ENCODE measurements at regions not wholly inside any gene's neighbourhood (a gene's known extent, or its start where the extent isn't known, plus 50 kb on each side); places are given as distances from the start of the nearest gene placed in this dataset.

- no peak overlapping the region for H3K4me3 ChIP-seq
- no peaks in the 10 kb centered on the region for H3K4me1 ChIP-seq (ENCODE audit: insufficient read depth)
- H3K27me3 ChIP-seq, result no peaks in the 10 kb centered on the region
- intact Hi-C loops (cut with DNase I), result no loop called here
- WGBS, 3 donors, result 58 to 64% (median 60%) methylated on average over 3 of the region's 3 CpGs
- no peaks in the 10 kb centered on the region for H3K36me3 ChIP-seq
- H3K9me3 ChIP-seq, result no peaks in the 10 kb centered on the region
- no peak for DNase-seq
- TF ChIP-seq POLR2A (IDR thresholded peaks at IDR 0.05) (no peak), CTCF (IDR thresholded peaks at IDR 0.05) (no peak), EP300 (IDR thresholded peaks at IDR 0.05) (no peak)
- H3K27ac ChIP-seq, result no peak overlapping the region
These were observed 86.2 kb downstream of the TEX29 start for GRCh38 chr13:111406636-111407035.

GRCh38 chr13:111407381-111408131 lies 87.1 kb downstream of the TEX29 start:
- H3K36me3 ChIP-seq, result no peaks in the 10 kb centered on the region
- intact Hi-C loops (cut with DNase I), result no loop called here
- TF ChIP-seq CTCF (IDR thresholded peaks at IDR 0.05) (no peak), EP300 (IDR thresholded peaks at IDR 0.05) (no peak), POLR2A (IDR thresholded peaks at IDR 0.05) (no peak)
- no peaks in the 10 kb centered on the region for H3K9me3 ChIP-seq
- no peak overlapping the region for H3K4me3 ChIP-seq
- H3K27ac ChIP-seq, result no peak overlapping the region
- no peaks in the 10 kb centered on the region for H3K27me3 ChIP-seq
- WGBS, 3 donors, result 65 to 76% (median 71%) methylated on average over 23 of the region's 23 CpGs
- no peak for DNase-seq
- H3K4me1 ChIP-seq (ENCODE audit: insufficient read depth), result no peaks in the 10 kb centered on the region

- Histone ChIP-seq H3K36me3 (no peaks in the 10 kb centered on the region), H3K27me3 (no peaks in the 10 kb centered on the region), H3K27ac (no peak overlapping the region), H3K9me3 (no peaks in the 10 kb centered on the region), H3K4me1 (ENCODE audit: insufficient read depth) (no peaks in the 10 kb centered on the region), H3K4me3 (no peak overlapping the region)
- no peak for DNase-seq
- intact Hi-C loops (cut with DNase I), result no loop called here
- TF ChIP-seq CTCF (IDR thresholded peaks at IDR 0.05), result no peak
- TF ChIP-seq POLR2A (IDR thresholded peaks at IDR 0.05), result no peak
- no peak for TF ChIP-seq EP300 (IDR thresholded peaks at IDR 0.05)
- 60 to 80% (median 73%) methylated on average over 10 of the region's 10 CpGs for WGBS, 3 donors
These were observed 89.0 kb downstream of the TEX29 start for GRCh38 chr13:111409413-111409812.

GRCh38 chr13:111410232-111411021 lies 90.0 kb downstream of the TEX29 start:
- H3K27me3 ChIP-seq, result no peaks in the 10 kb centered on the region
- no peaks in the 10 kb centered on the region for H3K4me1 ChIP-seq (ENCODE audit: insufficient read depth)

More at GRCh38 chr13:111410232-111411021, 90.0 kb downstream of the TEX29 start:
- DNase-seq, result no peak
- intact Hi-C loops (cut with DNase I), result no loop called here
- H3K27ac ChIP-seq, result no peak overlapping the region
- WGBS, 3 donors, result 74 to 87% (median 79%) methylated on average over 27 of the region's 27 CpGs
- H3K4me3 ChIP-seq, result no peak overlapping the region
- no peaks in the 10 kb centered on the region for H3K9me3 ChIP-seq
- no peaks in the 10 kb centered on the region for H3K36me3 ChIP-seq
- TF ChIP-seq CTCF (IDR thresholded peaks at IDR 0.05), result no peak
- TF ChIP-seq POLR2A (IDR thresholded peaks at IDR 0.05), result no peak

Measured in ovary (tissue), 7 donors.